GM10266 (cell line): ENCODE measurements at regions not wholly inside any gene's neighbourhood (a gene's known extent, or its start where the extent isn't known, plus 50 kb on each side); places are given as distances from the start of the nearest gene placed in this dataset.
"Not testable (repeated sequence)": the region's sequence is repeated elsewhere in the genome, so short reads cannot be mapped to it uniquely, and the experiment has no call there.

Experiments
- DNase-seq: peaks from one replicate; pipeline ENCODE4 v3.0.0; 2012; ENCODE audit errors: extremely low spot score
- TF ChIP-seq, protein P1 (sequence below): IDR thresholded peaks from 2 replicates; pipeline ENCODE4 v1.5.1; 2012; ENCODE audit warnings: mild to moderate bottlenecking, low read depth; ENCODE audit not compliant: control insufficient read depth, insufficient read depth; ENCODE audit errors: missing control alignments

DNA sequence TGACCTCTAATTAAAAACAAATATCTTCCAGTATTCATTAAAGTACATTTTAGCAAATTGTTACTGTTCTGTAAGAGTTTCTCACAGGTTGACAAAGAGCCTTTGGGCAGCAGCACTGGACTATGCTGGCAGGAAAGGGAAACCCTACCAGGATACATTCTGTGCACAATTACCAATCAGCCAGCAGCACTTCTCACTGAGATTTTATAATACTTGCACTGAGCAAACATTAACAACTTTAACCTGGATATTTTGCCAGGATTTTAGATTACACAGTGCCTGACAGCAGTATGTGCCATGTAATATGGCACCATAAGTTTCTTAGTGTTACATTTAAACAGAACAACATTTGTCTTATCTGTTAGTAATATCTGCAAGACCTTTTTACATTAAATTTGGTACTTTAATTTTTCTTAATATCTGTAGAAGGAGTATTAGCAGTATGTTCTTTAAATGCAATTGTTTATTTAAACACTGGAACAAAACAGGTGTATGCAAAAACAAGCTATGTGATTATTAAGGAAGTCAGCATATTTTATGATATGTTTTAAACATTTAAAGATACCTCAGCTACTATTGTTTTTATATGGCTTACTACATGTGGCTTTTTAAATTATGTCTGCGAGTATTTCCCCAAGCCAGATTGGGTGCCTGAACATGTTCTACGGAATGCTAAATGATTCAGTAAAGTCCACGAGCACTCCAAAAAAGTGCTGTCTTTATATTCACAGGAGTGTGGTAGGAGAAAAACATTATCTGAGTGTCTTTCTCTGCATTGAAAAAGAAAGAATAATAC lies 699.0 kb upstream of the LUZP2 start:
- no peak for DNase-seq
- TF ChIP-seq, protein P1, sequence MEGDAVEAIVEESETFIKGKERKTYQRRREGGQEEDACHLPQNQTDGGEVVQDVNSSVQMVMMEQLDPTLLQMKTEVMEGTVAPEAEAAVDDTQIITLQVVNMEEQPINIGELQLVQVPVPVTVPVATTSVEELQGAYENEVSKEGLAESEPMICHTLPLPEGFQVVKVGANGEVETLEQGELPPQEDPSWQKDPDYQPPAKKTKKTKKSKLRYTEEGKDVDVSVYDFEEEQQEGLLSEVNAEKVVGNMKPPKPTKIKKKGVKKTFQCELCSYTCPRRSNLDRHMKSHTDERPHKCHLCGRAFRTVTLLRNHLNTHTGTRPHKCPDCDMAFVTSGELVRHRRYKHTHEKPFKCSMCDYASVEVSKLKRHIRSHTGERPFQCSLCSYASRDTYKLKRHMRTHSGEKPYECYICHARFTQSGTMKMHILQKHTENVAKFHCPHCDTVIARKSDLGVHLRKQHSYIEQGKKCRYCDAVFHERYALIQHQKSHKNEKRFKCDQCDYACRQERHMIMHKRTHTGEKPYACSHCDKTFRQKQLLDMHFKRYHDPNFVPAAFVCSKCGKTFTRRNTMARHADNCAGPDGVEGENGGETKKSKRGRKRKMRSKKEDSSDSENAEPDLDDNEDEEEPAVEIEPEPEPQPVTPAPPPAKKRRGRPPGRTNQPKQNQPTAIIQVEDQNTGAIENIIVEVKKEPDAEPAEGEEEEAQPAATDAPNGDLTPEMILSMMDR: no peak

GRCh38 chr11:23834306-23834705 lies 662.5 kb upstream of the LUZP2 start:
- DNase-seq: not testable (repeated sequence)

DNA sequence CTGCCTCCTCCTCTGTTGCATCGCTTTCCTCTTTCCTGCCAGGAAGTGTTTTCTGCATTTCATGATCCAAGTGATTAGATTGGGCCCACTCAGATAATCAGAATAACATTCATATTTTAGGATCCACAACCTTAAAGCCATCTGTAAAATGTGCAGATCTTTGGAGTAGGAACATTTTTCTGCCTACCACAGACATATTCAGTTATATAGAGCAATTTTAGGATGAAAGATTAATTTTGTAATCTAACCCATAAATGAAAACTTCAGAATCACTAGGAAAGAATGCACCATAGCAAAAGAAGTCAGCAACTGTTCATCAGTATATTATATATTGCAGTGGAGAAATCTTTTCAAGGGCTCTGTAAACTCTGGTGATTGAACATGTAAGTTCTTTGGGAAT lies 659.9 kb upstream of the LUZP2 start:
- TF ChIP-seq, protein P1: no peak
- DNase-seq: no peak

DNA sequence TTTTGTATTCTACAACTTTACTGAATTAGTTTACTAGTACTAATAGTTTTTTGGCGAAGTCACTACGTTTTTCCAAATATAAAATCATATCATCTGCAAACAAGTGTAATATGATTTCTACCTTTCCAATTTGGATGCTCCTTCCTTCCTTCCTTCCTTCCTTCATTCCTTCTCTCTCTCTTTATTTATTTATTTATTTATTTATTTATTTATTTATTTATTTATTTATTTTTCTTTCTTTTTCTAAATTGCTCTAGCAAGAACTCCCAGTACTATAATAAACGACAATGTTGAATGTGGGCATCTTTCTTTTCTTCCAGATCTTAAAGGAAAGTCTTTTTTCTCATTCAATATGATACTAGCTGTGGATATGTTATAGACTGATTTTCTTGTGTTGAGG lies 656.0 kb upstream of the LUZP2 start:
- TF ChIP-seq, protein P1: no peak

GRCh38 chr11:23846902-23847422 lies 649.9 kb upstream of the LUZP2 start:
- no peak for DNase-seq

More for the DNA sequence above, 656.0 kb upstream of the LUZP2 start:
- no peak for DNase-seq

GRCh38 chr11:23851216-23851615 lies 645.6 kb upstream of the LUZP2 start:
- DNase-seq: no peak

More at GRCh38 chr11:23846902-23847422, 649.9 kb upstream of the LUZP2 start:
- TF ChIP-seq, protein P1: no peak

DNA sequence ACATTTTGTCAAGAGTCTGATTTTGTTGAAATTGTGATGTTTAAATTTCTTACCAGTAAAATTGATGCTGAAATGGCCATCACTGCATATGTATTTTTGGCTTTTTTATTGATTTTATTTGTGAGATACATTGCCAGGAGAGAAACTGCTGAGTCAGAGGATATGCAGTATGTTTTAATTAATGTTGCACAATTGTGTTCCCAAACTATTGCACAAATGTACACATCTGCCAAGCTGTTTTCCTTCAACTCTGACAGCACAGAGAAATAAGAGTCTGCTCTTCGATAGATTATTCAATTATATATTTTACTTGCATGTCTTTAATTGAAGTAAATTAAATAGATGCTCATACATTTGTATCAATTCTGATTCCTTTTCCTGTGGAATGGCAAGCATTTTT lies 640.2 kb upstream of the LUZP2 start:
- DNase-seq: no peak
- TF ChIP-seq, protein P1: no peak

More at GRCh38 chr11:23851216-23851615, 645.6 kb upstream of the LUZP2 start:
- TF ChIP-seq, protein P1: no peak
